IMR-90 (cell line): ENCODE measurements at regions not wholly inside any gene's neighbourhood (a gene's known extent, or its start where the extent isn't known, plus 50 kb on each side); places are given as distances from the start of the nearest gene placed in this dataset.

Source experiments
- ATAC-seq: fragments of 200-7000 bp; cut with Tn5 transposase; 2 replicates; pipeline ENCODE4 v1.9.1; 2020; ENCODE audit warnings: low read depth, mild to moderate bottlenecking, moderate library complexity
- BruUV-seq: library from RNA; stranded (reverse); fragments of 400-500 nt; replicated peaks from 2 replicates; lab custom pipeline; 2021; lab: Mats Ljungman, UMichigan
- CTCF ChIA-PET: fragments of 300-600 bp; formaldehyde crosslinking; extraction: SDS; loops from one replicate; lab custom pipeline; 2021; ENCODE audit warnings: antibody characterized with exemption; lab: Yijun Ruan, JAX
- POLR2A ChIA-PET: fragments of 300-600 bp; sonication (Branson Sonifier 250); formaldehyde crosslinking; loops from one replicate; lab custom pipeline; 2022; ENCODE audit warnings: antibody characterized with exemption; ENCODE audit not compliant: unreplicated experiment; lab: Charles Lee
- DNase-seq: peaks from one replicate; pipeline ENCODE4 v3.0.0; 2013
- H2AFZ ChIP-seq: replicated peaks from 2 replicates; pipeline ENCODE3; 2013; ENCODE audit warnings: low read length, mild to moderate bottlenecking; ENCODE audit not compliant: poor library complexity
- H2AK5ac ChIP-seq: 2 replicates; pipeline ENCODE4 v1.6.1; 2013; ENCODE audit warnings: low read depth, low read length, inconsistent platforms
- H2AK9ac ChIP-seq: replicated peaks from 2 replicates; pipeline ENCODE3; 2013; ENCODE audit warnings: mild to moderate bottlenecking, low read depth, low read length, moderate library complexity; ENCODE audit not compliant: poor library complexity
- H2BK120ac ChIP-seq: 2 replicates; pipeline ENCODE4 v1.6.1; 2013; ENCODE audit warnings: low read depth, low read length, inconsistent platforms
- H2BK15ac ChIP-seq: 3 replicates; pipeline ENCODE4 v1.6.1; 2013; ENCODE audit warnings: low read depth, low read length, inconsistent platforms
- H2BK20ac ChIP-seq: 2 replicates; pipeline ENCODE4 v1.6.1; 2013; ENCODE audit warnings: low read depth, mild to moderate bottlenecking, inconsistent platforms, low read length, moderate library complexity
- H2BK5ac ChIP-seq: 2 replicates; pipeline ENCODE4 v1.6.1; 2013; ENCODE audit warnings: mild to moderate bottlenecking, low read depth, low read length, inconsistent platforms; ENCODE audit not compliant: poor library complexity, severe bottlenecking
- H3K14ac ChIP-seq: replicated peaks from 2 replicates; pipeline ENCODE4 v1.6.1; 2013; ENCODE audit warnings: low read depth, low read length, inconsistent platforms
- H3K18ac ChIP-seq: 2 replicates; pipeline ENCODE4 v1.6.1; 2013; ENCODE audit warnings: low read depth, low read length, control low read depth
- H3K23ac ChIP-seq: 2 replicates; pipeline ENCODE4 v1.6.1; 2013; ENCODE audit warnings: low read depth, low read length, inconsistent platforms
- H3K27ac ChIP-seq: 2 replicates; pipeline ENCODE4 v1.5.1; 2013; ENCODE audit warnings: mild to moderate bottlenecking, control low read depth, low read length; ENCODE audit not compliant: insufficient read depth
- H3K27me3 ChIP-seq: 2 replicates; pipeline ENCODE4 v1.6.1; 2013; ENCODE audit warnings: low read length; ENCODE audit not compliant: control insufficient read depth, insufficient read depth
- H3K36me3 ChIP-seq: 2 replicates; pipeline ENCODE4 v1.6.1; 2013; ENCODE audit warnings: low read length, mixed read lengths; ENCODE audit not compliant: control insufficient read depth, insufficient read depth
- H3K4ac ChIP-seq: 2 replicates; pipeline ENCODE4 v1.6.1; 2013; ENCODE audit warnings: low read depth, low read length, inconsistent platforms
- H3K4me1 ChIP-seq: 2 replicates; pipeline ENCODE4 v1.6.1; 2013; ENCODE audit warnings: low read length, mixed read lengths; ENCODE audit not compliant: control insufficient read depth, insufficient read depth
- H3K4me2 ChIP-seq: 2 replicates; pipeline ENCODE4 v1.6.1; 2013; ENCODE audit warnings: low read depth, mild to moderate bottlenecking, control low read depth, low read length, moderate library complexity
- H3K4me3 ChIP-seq: 2 replicates; pipeline ENCODE4 v1.5.1; 2013; ENCODE audit warnings: low read depth, mild to moderate bottlenecking, control low read depth, low read length, moderate library complexity; ENCODE audit not compliant: insufficient read depth
- H3K56ac ChIP-seq: 2 replicates; pipeline ENCODE4 v1.6.1; 2013; ENCODE audit warnings: low read length, inconsistent platforms; ENCODE audit not compliant: insufficient read depth; ENCODE audit errors: extremely low read depth
- H3K79me1 ChIP-seq, 2 experiments: 2 replicates each; pipeline ENCODE4 v1.6.1; 2013; ENCODE audit warnings: low read length in 2 of 2, inconsistent platforms in 1 of 2, low read depth in 1 of 2
- H3K9ac ChIP-seq: 2 replicates; pipeline ENCODE4 v1.6.1; 2013; ENCODE audit warnings: low read depth, low read length, control low read depth
- H3K9me1 ChIP-seq: 2 replicates; pipeline ENCODE4 v1.6.1; 2013; ENCODE audit warnings: low read length, inconsistent platforms; ENCODE audit not compliant: insufficient read depth
- H3K9me3 ChIP-seq: 2 replicates; pipeline ENCODE4 v1.6.1; 2013; ENCODE audit warnings: low read length; ENCODE audit not compliant: control insufficient read depth, insufficient read depth
- H4K20me1 ChIP-seq: 2 replicates; pipeline ENCODE4 v1.6.1; 2013; ENCODE audit warnings: low read length, inconsistent platforms; ENCODE audit not compliant: insufficient read depth
- H4K5ac ChIP-seq: 2 replicates; pipeline ENCODE4 v1.6.1; 2013; ENCODE audit warnings: mild to moderate bottlenecking, low read depth, low read length, control low read depth
- H4K8ac ChIP-seq, 2 experiments: 2 replicates each; pipeline ENCODE4 v1.6.1; 2013; ENCODE audit warnings: low read depth in 2 of 2, low read length in 2 of 2, control low read depth in 1 of 2, inconsistent platforms in 1 of 2
- H4K91ac ChIP-seq: 2 replicates; pipeline ENCODE4 v1.6.1; 2013; ENCODE audit warnings: low read depth, low read length, inconsistent platforms; ENCODE audit not compliant: insufficient read depth
- BHLHE40 ChIP-seq: fragments of 150-350 bp; IDR thresholded peaks from 2 replicates; pipeline ENCODE4 v1.6.1; 2016; ENCODE audit warnings: mild to moderate bottlenecking, low read depth, low read length
- WGBS, 2 experiments: methylation state at CpG; one replicate each; pipeline versions ENCODE4 v1.1.5 to v1.1.7; 2013; ENCODE audit warnings: missing lambda C conversion rate in 2 of 2; ENCODE audit not compliant: insufficient read length in 1 of 2; ENCODE audit errors: extremely low coverage in 2 of 2; 5-methylcytosine and 5-hydroxymethylcytosine counted together
- dilution Hi-C: fragments of 300-500 bp; cut with HindIII; formaldehyde crosslinking; loops from one replicate; pipeline ENCODE4 v1.14.3; 2018; ENCODE audit warnings: low sequenced_read_pairs; ENCODE audit not compliant: unreplicated experiment
- in situ Hi-C: fragments of 300-500 bp; cut with MboI; formaldehyde crosslinking; loops from 3 replicates; pipeline ENCODE4 v1.14.3; 2019; ENCODE audit warnings: low sequenced_read_pairs, inconsistent platforms, mixed read lengths
- intact Hi-C: fragments of 100-400 bp; cut with micrococcal nuclease; formaldehyde crosslinking; loops from 2 replicates; pipeline ENCODE4 v1.10.0; 2022

- no peak overlapping the region for H2BK120ac ChIP-seq
- TF ChIP-seq BHLHE40 = no peak
- ChIA-PET POLR2A (no interaction called here), CTCF (no interaction called here)
- no peak for DNase-seq
- H2BK15ac ChIP-seq = no peak overlapping the region
- H3K79me1 ChIP-seq = no peaks in the 10 kb centered on the region
- dilution Hi-C loops = no loop called here
- intact Hi-C loops = no loop called here
- H4K8ac ChIP-seq = no peak overlapping the region
- no peaks in the 10 kb centered on the region for H3K4me1 ChIP-seq
- no peak overlapping the region for H3K14ac ChIP-seq
- no peak overlapping the region for H3K4ac ChIP-seq
- H4K91ac ChIP-seq = no peak overlapping the region
- no peak overlapping the region for H2BK20ac ChIP-seq
- no peak overlapping the region for H2AK5ac ChIP-seq
- no peak overlapping the region for H3K18ac ChIP-seq
- no peak overlapping the region for H3K9ac ChIP-seq
- no peaks in the 10 kb centered on the region for H3K9me1 ChIP-seq
- no peak overlapping the region for H3K4me2 ChIP-seq
- H2AK9ac ChIP-seq = no peak overlapping the region
- no peak overlapping the region for H3K4me3 ChIP-seq
- no peak overlapping the region for H3K56ac ChIP-seq
- no peak overlapping the region for H2BK5ac ChIP-seq
- no peaks in the 10 kb centered on the region; the same call in 1 of the 2 replicates for H3K27me3 ChIP-seq
- in situ Hi-C loops = no loop called here
- no peak for ATAC-seq
- H4K20me1 ChIP-seq = no peaks in the 10 kb centered on the region
- no peak overlapping the region for H3K27ac ChIP-seq
- no peak overlapping the region for H4K5ac ChIP-seq
- H3K9me3 ChIP-seq = no peaks in the 10 kb centered on the region
- H3K23ac ChIP-seq = no peak overlapping the region
- no CpG with 5 or more reads among the region's 4 CpGs for WGBS, 2 experiments
- no peak overlapping the region for H2AFZ ChIP-seq
- no peaks in the 10 kb centered on the region for H3K36me3 ChIP-seq
- BruUV-seq = no TSS peak
These were observed 106.3 kb downstream of the GYPC start for GRCh38 chr2:126761981-126762878.
